ENCODE measurements at regions not wholly inside any gene's neighbourhood (a gene's known extent, or its start where the extent isn't known, plus 50 kb on each side); places are given as distances from the start of the nearest gene placed in this dataset.

GRCh38 chr6:48472535-48472934, 361.5 kb upstream of the PTCHD4 start:
- Histone ChIP-seq H4K20me1 (ENCODE audit: control insufficient read depth, insufficient read depth) (no peaks in the 10 kb centered on the region), H2AFZ (ENCODE audit: control insufficient read depth, low read depth, low read length) (no peak overlapping the region), H3K4me2 (ENCODE audit: control insufficient read depth, insufficient read depth) (no peak overlapping the region), H3K9ac (ENCODE audit: control insufficient read depth, insufficient read depth, low read length) (no peak overlapping the region), H3K79me2 (ENCODE audit: control insufficient read depth, insufficient read depth, low read length) (no peaks in the 10 kb centered on the region), H3K4me1 (ENCODE audit: control insufficient read depth, insufficient read depth, low read length) (no peaks in the 10 kb centered on the region), H3K36me3 (ENCODE audit: control insufficient read depth in 2 of 2, insufficient read depth in 2 of 2, low read length in 1 of 2) (no peaks in the 10 kb centered on the region), H3K27ac (ENCODE audit: control insufficient read depth, insufficient read depth) (no peak overlapping the region), H3K9me3 (replicated peaks; ENCODE audit: control insufficient read depth, insufficient read depth, low read length) (no peaks in the 10 kb centered on the region), H3K4me3 (no peak overlapping the region), H3K27me3 (replicated peaks in 1 of 2; ENCODE audit: control insufficient read depth in 2 of 2, insufficient read depth in 2 of 2, low read length in 1 of 2) (no peaks in the 10 kb centered on the region)
- whole genome bisulfite sequencing (ENCODE audit: insufficient coverage, insufficient replicate concordance, low lambda C conversion rate, missing lambda C conversion rate), result 0% methylated on average over 2 of the region's 2 CpGs
- POLR2A ChIA-PET, result no interaction called here
- SMC1A ChIA-PET (ENCODE audit: uncharacterized antibody, unreplicated experiment), result no interaction called here
- no peak for ATAC-seq
- no peak for TF ChIP-seq ATF3 (IDR thresholded peaks at IDR 0.05; ENCODE audit: borderline replicate concordance, extremely low read depth, low read depth, low read length)
- no peak for TF ChIP-seq SMAD1 (IDR thresholded peaks at IDR 0.05; ENCODE audit: low read depth, partially characterized antibody)
- no peak for TF ChIP-seq MTA2 (IDR thresholded peaks at IDR 0.05; ENCODE audit: low read depth)
- no peak for TF ChIP-seq JUND (IDR thresholded peaks at IDR 0.05; ENCODE audit: low read depth, low read length)
- no peak for TF ChIP-seq BHLHE40 (IDR thresholded peaks at IDR 0.05; ENCODE audit: borderline replicate concordance in 1 of 2, low read depth in 2 of 2, low read length in 1 of 2)
- no peak for TF ChIP-seq CHD1 (IDR thresholded peaks at IDR 0.05; ENCODE audit: low read depth, low read length)
- no peak for TF ChIP-seq MTA3 (IDR thresholded peaks at IDR 0.05; ENCODE audit: borderline replicate concordance, low read length)
- TF ChIP-seq RB1 (IDR thresholded peaks at IDR 0.05; ENCODE audit: borderline replicate concordance), result no peak
- TF ChIP-seq EZH2 (IDR thresholded peaks at IDR 0.05; ENCODE audit: borderline replicate concordance, control insufficient read depth, low read depth, low read length), result no peak
- no peak for TF ChIP-seq POLR2A (IDR thresholded peaks at IDR 0.05; ENCODE audit: low read depth, low read length)
- TF ChIP-seq MEF2B (IDR thresholded peaks at IDR 0.05; ENCODE audit: partially characterized antibody, poor library complexity, severe bottlenecking), result no peak
- BruUV-seq (replicated peaks), result no TSS peak
- intact Hi-C loops (cut with micrococcal nuclease; ENCODE audit: unreplicated experiment) (no loop called here), in situ Hi-C loops (cut with MboI) (no loop called here)
- DNase-seq (ENCODE audit: low read depth, low spot score), result no peak
- CTCF ChIA-PET, result no interaction called here
- no peak for FAIRE-seq
- RAD21 ChIA-PET (ENCODE audit: unreplicated experiment), result no interaction called here

Measured in GM12878 (cell line).